NCI-H510A treated with DMSO at 0.1 percent for 48 hours (cell line): ENCODE measurements at regions not wholly inside any gene's neighbourhood (a gene's known extent, or its start where the extent isn't known, plus 50 kb on each side); places are given as distances from the start of the nearest gene placed in this dataset.
"Not testable (repeated sequence)": the region's sequence is repeated elsewhere in the genome, so short reads cannot be mapped to it uniquely, and the experiment has no call there.

Source experiments
- DNase-seq: peaks from one replicate; lab custom pipeline; 2025; lab: John Stamatoyannopoulos, UW

- no peak for DNase-seq
Measured at GRCh38 chr9:11144746-11145145, 531.9 kb upstream of the PTPRD start.

DNA sequence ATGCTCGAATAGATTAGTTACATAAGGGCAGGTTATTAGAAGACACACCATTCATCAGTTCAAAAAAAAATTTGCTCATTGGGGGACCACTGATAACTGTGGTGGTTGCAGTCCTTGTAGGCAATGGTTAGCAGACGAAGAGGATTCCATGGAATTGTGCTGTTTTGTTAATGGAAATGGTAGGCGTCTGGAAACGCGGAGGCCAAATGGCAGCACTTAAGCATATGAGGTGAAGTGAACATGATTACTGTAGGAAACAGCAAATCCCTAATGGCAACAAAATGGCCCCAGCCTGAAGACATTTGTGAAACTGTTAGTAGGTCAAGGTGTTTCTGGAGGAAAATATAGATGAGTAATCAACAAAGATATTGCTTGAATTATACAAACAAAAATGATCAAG is 535.4 kb upstream of the PTPRD start:
- no peak for DNase-seq

GRCh38 chr9:11149065-11149464 is 536.3 kb upstream of the PTPRD start:
- no peak for DNase-seq

DNA sequence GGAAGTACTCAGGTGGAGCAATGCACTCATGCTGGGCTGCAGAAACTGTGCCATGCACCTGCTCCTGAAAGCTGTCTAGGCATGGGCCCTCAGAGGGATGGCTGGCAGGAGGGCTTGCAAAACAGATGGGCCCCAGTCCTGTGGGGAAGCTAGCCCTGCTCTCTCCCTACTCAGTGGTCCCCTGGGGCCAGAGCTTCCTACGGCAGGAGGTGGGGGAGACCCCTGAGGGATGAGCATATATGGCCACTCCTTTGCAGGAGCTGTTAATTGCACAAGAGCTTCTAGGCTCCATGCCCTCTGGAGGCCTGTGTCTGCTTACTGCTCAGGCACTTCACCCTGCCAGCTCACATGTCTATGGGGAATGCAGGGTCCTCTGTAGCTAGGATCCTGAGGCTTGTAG is 545.3 kb upstream of the PTPRD start:
- DNase-seq: no peak

GRCh38 chr9:11158676-11159075 is 545.9 kb upstream of the PTPRD start:
- DNase-seq: no peak

DNA sequence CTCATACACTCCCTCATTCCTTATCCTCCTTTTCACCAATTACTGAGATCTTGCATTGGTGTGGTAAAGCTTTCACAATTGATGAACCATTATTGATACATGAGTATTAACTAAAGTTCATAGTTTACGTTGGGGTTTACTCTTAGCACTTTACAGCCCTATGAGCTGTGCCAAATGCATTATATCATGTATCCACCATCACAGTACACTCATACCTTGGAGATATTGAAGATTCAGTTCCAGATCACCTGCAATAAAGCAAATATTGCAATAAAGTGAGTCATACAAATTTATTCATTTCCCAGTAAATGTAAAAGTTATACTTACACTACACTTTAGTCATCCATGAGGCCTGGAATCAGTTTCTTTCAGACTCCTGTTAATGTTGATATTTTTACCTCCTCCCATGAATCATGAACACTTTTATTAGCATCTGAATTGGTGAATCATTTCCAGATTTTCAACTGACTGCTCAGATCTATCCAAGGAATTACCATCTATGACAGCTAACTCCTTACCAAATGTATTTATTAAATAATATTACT is 546.6 kb upstream of the PTPRD start:
- no peak for DNase-seq

GRCh38 chr9:11163843-11164242 is 551.0 kb upstream of the PTPRD start:
- DNase-seq: no peak

- no peak for DNase-seq
Measured at GRCh38 chr9:11182001-11182400, 569.2 kb upstream of the PTPRD start.

DNA sequence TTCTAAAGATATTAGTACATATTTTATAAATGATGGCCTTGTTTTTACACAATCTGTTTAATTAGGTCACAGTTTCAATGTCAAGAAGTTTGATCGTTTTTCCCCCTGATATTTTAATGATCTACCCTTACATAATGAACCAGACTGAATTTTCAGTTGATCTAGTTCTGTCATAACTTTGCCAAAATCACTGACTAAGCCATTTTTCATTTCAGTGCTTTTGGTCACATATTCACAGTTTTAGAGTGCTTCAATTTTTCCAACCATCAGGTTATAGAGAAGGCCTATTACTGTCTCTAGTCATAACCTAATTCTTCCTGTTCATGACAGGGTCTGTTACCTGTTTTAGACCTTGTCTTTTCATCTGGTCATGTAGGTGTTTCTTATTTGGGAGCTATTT is 577.9 kb upstream of the PTPRD start:
- DNase-seq: no peak

- DNase-seq: no peak
Measured at GRCh38 chr9:11192993-11193392, 580.2 kb upstream of the PTPRD start.

DNA sequence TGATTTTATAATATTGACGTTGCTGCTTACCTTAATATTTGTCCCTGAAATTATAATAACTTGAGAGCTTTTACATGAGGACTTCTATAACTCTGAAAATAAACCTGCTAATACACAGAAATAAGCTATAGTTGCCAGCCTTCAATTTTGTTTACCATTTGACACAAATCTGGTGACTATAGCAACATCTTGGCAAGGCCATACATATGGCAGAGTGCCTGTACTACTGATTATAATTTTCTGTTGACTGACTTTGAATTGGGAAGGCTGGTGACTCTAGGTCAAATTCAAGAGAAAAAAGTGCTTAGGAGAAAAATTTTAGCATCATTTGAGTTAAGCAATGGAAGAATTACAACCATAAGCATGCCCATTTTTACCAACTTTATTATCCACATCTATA is 581.4 kb upstream of the PTPRD start:
- no peak for DNase-seq

DNA sequence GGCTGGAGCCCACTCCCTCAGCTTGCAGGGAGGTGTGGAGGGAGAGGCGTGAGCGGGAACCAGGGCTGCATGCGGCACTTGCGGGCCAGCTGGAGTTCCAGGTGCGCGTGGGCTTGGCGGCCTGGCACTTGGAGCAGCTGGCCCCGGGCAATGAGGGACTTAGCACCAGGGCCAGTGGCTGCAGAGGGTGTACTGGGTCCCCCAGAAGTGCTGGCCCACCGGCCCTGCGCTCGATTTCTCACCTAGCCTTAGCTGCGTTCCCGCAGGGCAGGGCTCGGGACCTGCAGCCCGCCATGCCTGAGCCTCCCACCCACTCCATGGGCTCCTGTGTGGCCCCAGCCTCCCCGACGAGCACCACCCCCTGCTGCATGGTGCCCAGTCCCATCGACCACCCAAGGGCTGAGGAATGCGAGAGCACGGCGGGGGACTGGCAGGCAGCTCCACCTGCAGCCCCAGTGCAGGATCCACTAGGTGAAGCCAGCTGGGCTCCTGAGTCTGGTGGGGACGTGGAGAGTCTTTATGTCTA is 584.1 kb upstream of the PTPRD start:
- not testable (repeated sequence) for DNase-seq

GRCh38 chr9:11199335-11199734 is 586.5 kb upstream of the PTPRD start:
- no peak for DNase-seq

GRCh38 chr9:11204521-11204920 is 591.7 kb upstream of the PTPRD start:
- DNase-seq: no peak

- DNase-seq: no peak
Measured at GRCh38 chr9:11206925-11207324, 594.1 kb upstream of the PTPRD start.

- DNase-seq: peak; percentile 28
Measured at GRCh38 chr9:11233696-11234095, 620.9 kb upstream of the PTPRD start.

DNA sequence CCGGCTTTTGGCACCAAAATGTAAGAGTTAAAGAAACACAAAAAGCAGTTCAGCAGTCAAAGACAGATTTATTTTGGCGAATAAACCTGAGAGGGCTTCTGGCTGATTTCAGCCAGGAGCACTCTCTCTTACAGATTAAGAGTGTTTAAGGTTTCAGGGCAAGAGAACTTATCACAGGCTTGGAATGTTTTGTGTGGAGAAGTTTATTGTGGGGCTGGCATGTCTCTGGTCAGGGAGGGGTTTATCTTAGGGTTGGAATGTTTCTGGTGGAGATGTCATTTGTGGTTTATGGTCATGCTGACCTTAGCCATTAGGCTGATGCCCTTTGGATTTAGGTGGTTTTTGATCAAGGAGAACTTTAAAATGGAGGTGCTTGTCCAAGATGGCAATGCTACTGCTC is 622.3 kb upstream of the PTPRD start:
- DNase-seq: no peak

GRCh38 chr9:11241779-11242178 is 629.0 kb upstream of the PTPRD start:
- DNase-seq: no peak

GRCh38 chr9:11257992-11258391 is 645.2 kb upstream of the PTPRD start:
- no peak for DNase-seq

DNA sequence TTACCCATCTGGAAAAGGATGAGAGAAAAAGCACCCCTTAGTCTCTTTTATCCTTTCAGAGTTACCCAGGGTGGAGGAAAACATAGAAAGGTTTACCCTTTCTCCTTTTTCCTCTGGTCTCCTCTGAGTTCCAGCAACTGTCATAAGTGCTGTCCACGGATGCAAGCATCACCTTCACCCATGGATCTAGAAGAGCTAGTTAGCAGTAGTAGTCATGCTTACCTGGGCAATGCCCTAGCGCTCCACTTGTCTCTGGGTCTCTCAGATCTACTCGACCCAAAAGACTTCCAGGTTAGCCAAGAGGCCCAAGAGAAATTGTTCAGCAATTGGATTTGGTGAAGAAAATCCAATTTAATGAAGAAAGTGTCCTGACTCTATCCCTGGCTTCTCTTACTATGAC is 656.2 kb upstream of the PTPRD start:
- no peak for DNase-seq

DNA sequence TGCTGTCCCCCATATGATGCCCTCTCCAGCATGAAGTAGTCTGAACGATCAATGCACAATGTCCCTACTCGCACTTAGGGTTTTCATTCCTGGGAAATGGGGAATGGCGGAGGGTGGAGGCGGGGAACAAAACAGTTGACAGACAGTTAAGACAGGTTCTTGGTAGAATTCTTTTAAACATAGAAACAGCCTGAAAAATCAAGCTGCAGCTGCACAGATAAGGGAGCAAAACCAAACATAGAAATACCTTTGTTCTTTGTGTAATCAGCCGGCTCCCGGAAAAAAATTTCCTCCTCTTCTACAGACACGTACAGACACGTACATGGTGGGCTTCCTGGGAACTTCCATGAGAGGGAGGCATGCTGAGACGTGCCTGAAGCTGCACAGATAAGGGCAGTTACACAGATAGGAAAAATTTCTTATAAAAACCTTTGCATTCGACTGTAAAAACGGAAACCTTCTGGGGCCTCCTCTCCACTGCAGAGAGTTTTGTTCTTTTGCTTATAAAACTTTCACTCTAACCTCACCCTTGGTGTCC is 662.4 kb upstream of the PTPRD start:
- DNase-seq: no peak

DNA sequence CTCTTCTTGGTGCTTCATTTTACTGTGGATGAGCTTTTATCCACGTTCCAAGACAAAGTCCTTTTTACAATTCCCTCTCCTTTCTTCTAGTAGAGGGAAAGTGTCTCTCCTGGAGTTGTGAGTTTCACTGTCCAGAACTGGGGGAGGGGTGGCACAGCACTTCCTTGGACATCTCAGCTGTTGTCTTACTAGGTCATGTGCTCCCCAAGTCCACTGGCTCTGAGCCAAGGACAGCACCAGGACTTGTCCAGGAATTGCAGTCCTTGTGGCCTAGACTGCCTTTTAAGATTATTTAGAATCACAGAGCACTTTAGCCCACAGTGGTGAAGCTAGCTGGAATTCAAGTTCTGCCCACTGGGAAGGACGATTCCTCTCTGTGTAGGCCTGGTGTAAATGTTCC is 700.2 kb upstream of the PTPRD start:
- DNase-seq: no peak

DNA sequence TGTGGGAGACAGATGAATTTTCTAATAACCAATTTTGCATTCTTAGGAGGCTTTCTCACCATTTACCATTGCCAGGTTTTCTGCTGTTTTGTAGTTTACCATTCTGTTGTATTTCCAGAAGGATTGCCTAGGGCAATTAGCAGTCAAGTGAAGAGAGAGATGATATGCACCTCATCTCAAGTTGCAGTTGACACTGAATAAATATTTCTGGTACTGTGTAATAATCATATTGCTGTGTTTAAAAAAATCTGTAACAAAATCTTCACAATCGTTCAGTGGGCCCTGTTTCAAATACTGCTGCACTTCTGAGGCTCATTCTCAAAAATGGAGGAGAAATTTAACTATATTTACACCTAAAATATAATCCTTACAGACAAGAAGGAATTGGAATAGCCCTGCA is 706.1 kb upstream of the PTPRD start:
- no peak for DNase-seq

DNA sequence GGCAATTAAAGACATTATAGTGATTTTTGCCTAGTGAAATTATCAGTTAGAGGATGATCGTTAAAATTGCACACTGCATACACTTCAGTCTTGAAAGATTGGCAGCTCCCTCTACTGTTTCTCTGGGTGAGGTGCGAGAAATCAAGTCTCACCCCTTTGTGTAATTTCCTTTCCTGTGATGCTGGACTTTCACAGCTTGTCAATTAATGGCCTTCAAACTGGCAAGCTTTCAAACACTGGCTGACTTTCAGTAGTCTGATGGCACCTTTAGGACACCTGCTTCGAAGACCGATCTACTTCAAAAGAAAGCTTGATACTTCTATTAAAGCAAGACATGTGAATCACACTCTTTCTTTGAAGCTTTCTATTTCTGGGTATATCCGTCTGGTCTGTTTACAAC is 706.7 kb upstream of the PTPRD start:
- DNase-seq: peak; percentile 44
